Liver (tissue), 7 donors: ENCODE measurements at regions not wholly inside any gene's neighbourhood (a gene's known extent, or its start where the extent isn't known, plus 50 kb on each side); places are given as distances from the start of the nearest gene placed in this dataset.

Experiments
- DNase-seq: peaks from one replicate; pipeline ENCODE4 v3.0.0-alpha.2; 2017; ENCODE audit warnings: low spot score
- H3K27ac ChIP-seq, 2 donors: one replicate each; pipeline ENCODE4 v1.7.0; 2013; ENCODE audit warnings: inconsistent platforms in 2 of 2, low read length in 2 of 2, control low read depth in 1 of 2, low read depth in 1 of 2, mild to moderate bottlenecking in 1 of 2
- H3K27me3 ChIP-seq, 4 donors: one replicate each; pipeline versions ENCODE4 v1.6.1 to v1.7.0; 2013; ENCODE audit warnings: low read length in 3 of 4, inconsistent platforms in 1 of 4, mild to moderate bottlenecking in 1 of 4, moderate library complexity in 1 of 4; ENCODE audit not compliant: control insufficient read depth in 4 of 4, insufficient read depth in 4 of 4
- H3K36me3 ChIP-seq, 4 donors: one replicate each; pipeline versions ENCODE4 v1.6.1 to v1.7.0; 2013; ENCODE audit warnings: low read length in 3 of 4, mild to moderate bottlenecking in 3 of 4, low read depth in 1 of 4, moderate library complexity in 1 of 4; ENCODE audit not compliant: control insufficient read depth in 4 of 4, insufficient read depth in 3 of 4
- H3K4me1 ChIP-seq, 4 donors: one replicate each; pipeline versions ENCODE4 v1.6.1 to v1.7.0; 2013; ENCODE audit warnings: low read length in 3 of 4, mild to moderate bottlenecking in 3 of 4, moderate library complexity in 1 of 4; ENCODE audit not compliant: control insufficient read depth in 4 of 4, insufficient read depth in 4 of 4
- H3K4me3 ChIP-seq, 3 donors: one replicate each; pipeline versions ENCODE4 v1.6.1 to v1.7.0; 2013; ENCODE audit warnings: low read length in 3 of 3, control low read depth in 1 of 3, low read depth in 1 of 3, mild to moderate bottlenecking in 1 of 3
- H3K9ac ChIP-seq, 2 donors: one replicate each; pipeline ENCODE4 v1.7.0; 2013; ENCODE audit warnings: low read length in 2 of 2, mild to moderate bottlenecking in 2 of 2, moderate library complexity in 2 of 2, control low read depth in 1 of 2, low read depth in 1 of 2
- H3K9me3 ChIP-seq, 4 donors: one replicate each; pipeline versions ENCODE4 v1.6.1 to v1.7.0; 2013; ENCODE audit warnings: low read length in 3 of 4; ENCODE audit not compliant: control insufficient read depth in 4 of 4
- FOXA1 ChIP-seq: IDR thresholded peaks from 2 replicates; pipeline ENCODE4 v1.6.1; 2016; ENCODE audit warnings: antibody characterized with exemption
- HNF4A ChIP-seq, 2 donors: conservative IDR thresholded peaks; 2 replicates each; pipeline ENCODE4 v1.6.1; 2016; ENCODE audit warnings: antibody characterized with exemption in 2 of 2, mild to moderate bottlenecking in 2 of 2
- NR2F2 ChIP-seq: IDR thresholded peaks from 2 replicates; pipeline ENCODE4 v1.6.1; 2016; ENCODE audit warnings: antibody characterized with exemption
- RAD21 ChIP-seq, 2 donors: IDR thresholded peaks; 2 replicates each; pipeline ENCODE4 v1.6.1; 2016; ENCODE audit warnings: antibody characterized with exemption in 2 of 2, mild to moderate bottlenecking in 2 of 2
- TAF1 ChIP-seq: conservative IDR thresholded peaks from 2 replicates; pipeline ENCODE4 v1.6.1; 2016; ENCODE audit warnings: antibody characterized with exemption, mild to moderate bottlenecking
- YY1 ChIP-seq: IDR thresholded peaks from 2 replicates; pipeline ENCODE4 v1.6.1; 2016; ENCODE audit warnings: antibody characterized with exemption, mild to moderate bottlenecking
- WGBS: extraction: QIAGEN DNeasy Blood & Tissue Kit; methylation state at CpG from one replicate; pipeline ENCODE4 v1.1.7; 2013; 5-methylcytosine and 5-hydroxymethylcytosine counted together
- TF ChIP-seq, protein P1 (sequence below): IDR thresholded peaks from 2 replicates; pipeline ENCODE4 v1.6.1; 2016; ENCODE audit warnings: antibody characterized with exemption, mild to moderate bottlenecking
- TF ChIP-seq, protein P2 (sequence below): IDR thresholded peaks from 2 replicates; pipeline ENCODE4 v1.6.1; 2016; ENCODE audit warnings: antibody characterized with exemption
- donor health status: healthy.
- donor health status: healthy.
- donor health status: healthy.
- donor health status: healthy.

DNA sequence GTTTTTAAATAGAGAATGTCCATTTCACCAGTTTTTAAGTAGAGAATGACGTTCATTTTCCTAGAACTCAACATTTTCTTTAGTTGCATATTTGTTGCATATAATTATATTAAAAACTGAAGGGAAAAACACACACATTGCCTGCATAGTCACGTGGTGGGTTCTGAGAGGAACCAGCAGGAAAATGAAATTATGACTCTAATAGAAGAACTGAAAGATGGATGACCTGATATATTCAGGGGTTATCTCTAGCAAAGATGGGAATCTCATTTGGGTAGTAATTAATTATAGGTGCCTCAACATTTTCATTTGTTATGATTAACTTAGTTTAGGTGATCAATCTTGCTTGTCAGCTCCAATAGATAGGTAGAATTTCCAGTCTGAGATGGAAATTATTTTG is 288.3 kb downstream of the TRIB2 start:
- Histone ChIP-seq H3K9ac (no peak overlapping the region), H3K4me1 (no peaks in the 10 kb centered on the region), H3K27ac (no peak overlapping the region), H3K9me3 (no peaks in the 10 kb centered on the region), H3K36me3 (no peaks in the 10 kb centered on the region), H3K27me3 (peaks cover 0 to under 1% (median 0%) of the 10 kb centered on the region in 4 donors), H3K4me3 (no peak overlapping the region)
- WGBS: 74% methylated on average over 2 of the region's 2 CpGs
- no peak for TF ChIP-seq FOXA1
- TF ChIP-seq, protein P1, sequence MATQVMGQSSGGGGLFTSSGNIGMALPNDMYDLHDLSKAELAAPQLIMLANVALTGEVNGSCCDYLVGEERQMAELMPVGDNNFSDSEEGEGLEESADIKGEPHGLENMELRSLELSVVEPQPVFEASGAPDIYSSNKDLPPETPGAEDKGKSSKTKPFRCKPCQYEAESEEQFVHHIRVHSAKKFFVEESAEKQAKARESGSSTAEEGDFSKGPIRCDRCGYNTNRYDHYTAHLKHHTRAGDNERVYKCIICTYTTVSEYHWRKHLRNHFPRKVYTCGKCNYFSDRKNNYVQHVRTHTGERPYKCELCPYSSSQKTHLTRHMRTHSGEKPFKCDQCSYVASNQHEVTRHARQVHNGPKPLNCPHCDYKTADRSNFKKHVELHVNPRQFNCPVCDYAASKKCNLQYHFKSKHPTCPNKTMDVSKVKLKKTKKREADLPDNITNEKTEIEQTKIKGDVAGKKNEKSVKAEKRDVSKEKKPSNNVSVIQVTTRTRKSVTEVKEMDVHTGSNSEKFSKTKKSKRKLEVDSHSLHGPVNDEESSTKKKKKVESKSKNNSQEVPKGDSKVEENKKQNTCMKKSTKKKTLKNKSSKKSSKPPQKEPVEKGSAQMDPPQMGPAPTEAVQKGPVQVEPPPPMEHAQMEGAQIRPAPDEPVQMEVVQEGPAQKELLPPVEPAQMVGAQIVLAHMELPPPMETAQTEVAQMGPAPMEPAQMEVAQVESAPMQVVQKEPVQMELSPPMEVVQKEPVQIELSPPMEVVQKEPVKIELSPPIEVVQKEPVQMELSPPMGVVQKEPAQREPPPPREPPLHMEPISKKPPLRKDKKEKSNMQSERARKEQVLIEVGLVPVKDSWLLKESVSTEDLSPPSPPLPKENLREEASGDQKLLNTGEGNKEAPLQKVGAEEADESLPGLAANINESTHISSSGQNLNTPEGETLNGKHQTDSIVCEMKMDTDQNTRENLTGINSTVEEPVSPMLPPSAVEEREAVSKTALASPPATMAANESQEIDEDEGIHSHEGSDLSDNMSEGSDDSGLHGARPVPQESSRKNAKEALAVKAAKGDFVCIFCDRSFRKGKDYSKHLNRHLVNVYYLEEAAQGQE: no peak
- no peak for TF ChIP-seq HNF4A (conservative IDR thresholded peaks at IDR 0.05)
- TF ChIP-seq NR2F2: no peak
- TF ChIP-seq, protein P2, sequence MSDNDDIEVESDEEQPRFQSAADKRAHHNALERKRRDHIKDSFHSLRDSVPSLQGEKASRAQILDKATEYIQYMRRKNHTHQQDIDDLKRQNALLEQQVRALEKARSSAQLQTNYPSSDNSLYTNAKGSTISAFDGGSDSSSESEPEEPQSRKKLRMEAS: no peak
- TF ChIP-seq YY1: no peak
- DNase-seq: no peak

DNA sequence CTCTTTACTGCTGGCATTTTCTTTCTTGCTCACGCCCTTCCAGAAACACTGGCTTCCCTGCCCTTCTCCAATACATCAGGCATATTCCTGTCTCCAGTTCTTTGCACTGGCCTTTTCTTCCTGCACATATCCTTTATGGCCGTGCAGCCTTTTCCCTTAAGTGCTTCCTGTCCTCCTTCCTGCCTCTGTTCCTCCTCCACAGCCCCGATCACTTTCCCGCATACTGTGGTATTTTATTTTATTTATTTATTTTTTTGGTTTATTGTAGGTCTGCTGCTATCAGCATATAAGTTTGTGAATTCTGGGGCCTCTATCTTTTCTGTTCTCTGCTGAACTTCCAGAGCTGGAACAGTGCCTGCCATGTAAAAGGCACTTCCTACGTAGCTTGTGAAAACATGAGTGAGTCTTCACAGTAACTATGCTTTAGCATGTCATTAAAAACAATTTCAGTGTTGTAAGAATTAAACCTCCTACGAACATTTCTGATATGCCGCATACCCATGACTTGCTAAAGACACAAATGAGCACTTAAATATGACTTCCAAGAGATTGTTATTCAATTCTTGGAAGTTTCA is 289.1 kb downstream of the TRIB2 start:
- H3K9ac ChIP-seq: no peak overlapping the region
- no peaks in the 10 kb centered on the region for H3K4me1 ChIP-seq
- H3K27me3 ChIP-seq: peaks cover 0 to 5% (median 0%) of the 10 kb centered on the region in 4 donors
- WGBS: 74% methylated on average over 7 of the region's 7 CpGs
- H3K27ac ChIP-seq: no peak overlapping the region
- no peak for DNase-seq
- no peak overlapping the region for H3K4me3 ChIP-seq
- no peaks in the 10 kb centered on the region for H3K36me3 ChIP-seq
- TF ChIP-seq YY1: no peak
- no peak for TF ChIP-seq FOXA1
- TF ChIP-seq RAD21 (IDR thresholded peaks at IDR 0.05): peak in 1 of 2 donors; percentile 28
- no peaks in the 10 kb centered on the region for H3K9me3 ChIP-seq

DNA sequence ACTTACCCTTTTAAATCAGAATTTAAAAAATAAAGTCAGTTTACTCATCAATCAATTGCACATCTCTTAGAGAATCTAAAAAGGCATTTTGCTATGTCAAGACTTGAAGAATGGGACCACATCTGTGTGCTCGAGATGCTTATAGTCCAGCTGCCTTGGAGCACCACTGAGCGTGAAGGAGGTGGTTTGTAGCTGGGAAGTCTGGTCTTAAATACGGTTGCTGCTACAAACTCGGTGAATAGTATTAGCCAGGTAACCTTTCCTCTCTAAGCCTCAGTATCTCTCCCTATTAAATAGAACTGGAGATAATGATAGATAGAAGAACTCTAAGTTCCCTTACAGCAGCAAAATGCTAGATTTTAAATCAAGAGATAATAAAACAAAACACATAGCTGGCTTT is 289.7 kb downstream of the TRIB2 start:
- Histone ChIP-seq H3K27me3 (peaks cover 0 to 9% (median 0%) of the 10 kb centered on the region in 4 donors), H3K4me3 (no peak overlapping the region), H3K9me3 (no peaks in the 10 kb centered on the region), H3K9ac (no peak overlapping the region), H3K27ac (no peak overlapping the region), H3K36me3 (no peaks in the 10 kb centered on the region), H3K4me1 (no peaks in the 10 kb centered on the region)
- WGBS: 70% methylated on average over 4 of the region's 4 CpGs
- no peak for DNase-seq
- TF ChIP-seq RAD21 (IDR thresholded peaks at IDR 0.05): no peak
- no peak for TF ChIP-seq TAF1
